ENCODE measurements at regions not wholly inside any gene's neighbourhood (a gene's known extent, or its start where the extent isn't known, plus 50 kb on each side); places are given as distances from the start of the nearest gene placed in this dataset.

DNA sequence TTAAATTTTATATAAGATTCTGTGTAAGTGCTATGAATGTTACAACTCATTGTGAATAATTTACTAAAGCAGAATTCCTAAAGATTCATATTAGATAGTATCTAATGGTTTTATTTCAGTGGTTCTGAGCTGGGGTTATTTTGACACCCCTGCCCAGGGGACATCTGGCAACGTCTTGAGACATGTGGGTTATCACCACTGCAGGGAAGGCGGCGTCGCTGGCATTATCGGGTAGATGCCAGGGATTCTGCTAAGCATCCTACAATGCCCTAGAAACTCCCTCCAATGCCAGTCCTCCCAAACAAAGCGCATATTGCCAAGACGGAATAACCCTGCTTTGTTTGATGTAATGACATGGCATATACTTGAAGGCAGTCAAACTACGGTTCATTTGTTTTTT is 372.3 kb upstream of the ZFHX3 start:
- no peak for TF ChIP-seq POLR2AphosphoS5 (IDR thresholded peaks at IDR 0.05)
- TF ChIP-seq, protein P1, sequence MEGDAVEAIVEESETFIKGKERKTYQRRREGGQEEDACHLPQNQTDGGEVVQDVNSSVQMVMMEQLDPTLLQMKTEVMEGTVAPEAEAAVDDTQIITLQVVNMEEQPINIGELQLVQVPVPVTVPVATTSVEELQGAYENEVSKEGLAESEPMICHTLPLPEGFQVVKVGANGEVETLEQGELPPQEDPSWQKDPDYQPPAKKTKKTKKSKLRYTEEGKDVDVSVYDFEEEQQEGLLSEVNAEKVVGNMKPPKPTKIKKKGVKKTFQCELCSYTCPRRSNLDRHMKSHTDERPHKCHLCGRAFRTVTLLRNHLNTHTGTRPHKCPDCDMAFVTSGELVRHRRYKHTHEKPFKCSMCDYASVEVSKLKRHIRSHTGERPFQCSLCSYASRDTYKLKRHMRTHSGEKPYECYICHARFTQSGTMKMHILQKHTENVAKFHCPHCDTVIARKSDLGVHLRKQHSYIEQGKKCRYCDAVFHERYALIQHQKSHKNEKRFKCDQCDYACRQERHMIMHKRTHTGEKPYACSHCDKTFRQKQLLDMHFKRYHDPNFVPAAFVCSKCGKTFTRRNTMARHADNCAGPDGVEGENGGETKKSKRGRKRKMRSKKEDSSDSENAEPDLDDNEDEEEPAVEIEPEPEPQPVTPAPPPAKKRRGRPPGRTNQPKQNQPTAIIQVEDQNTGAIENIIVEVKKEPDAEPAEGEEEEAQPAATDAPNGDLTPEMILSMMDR (IDR thresholded peaks at IDR 0.05) = no peak
